ENCODE measurements at regions not wholly inside any gene's neighbourhood (a gene's known extent, or its start where the extent isn't known, plus 50 kb on each side); places are given as distances from the start of the nearest gene placed in this dataset.

- Mint-ChIP-seq H3K27me3 (no peaks in the 10 kb centered on the region), H3K4me1 (no peaks in the 10 kb centered on the region), H3K4me3 (no peak overlapping the region), H3K9me3 (peaks cover 0 to 4% (median 3%) of the 10 kb centered on the region in 3 donors), H3K27ac (no peak overlapping the region), H3K36me3 (no peaks in the 10 kb centered on the region)
- no peak for ATAC-seq (replicated peaks in 1 of 4)
- no peak overlapping the region for H3K27ac ChIP-seq (ENCODE audit: low read length)
- no peaks in the 10 kb centered on the region for H3K4me1 ChIP-seq (ENCODE audit: control insufficient read depth in 1 of 2, extremely low read depth in 1 of 2, insufficient read depth in 2 of 2, low read length in 2 of 2)
- peaks cover 0 to 9% of the 10 kb centered on the region in 2 experiments for H3K27me3 ChIP-seq (replicated peaks in 1 of 2; ENCODE audit: control insufficient read depth in 2 of 2, extremely low read depth in 1 of 2, insufficient read depth in 2 of 2, low read length in 1 of 2)
- H3K9me3 ChIP-seq, result no peaks in the 10 kb centered on the region
- H3K4me3 ChIP-seq (ENCODE audit: control insufficient read depth in 1 of 2, extremely low read depth in 1 of 2, low read length in 1 of 2), result no peak overlapping the region
- DNase-seq, result peak in 1 of 35 experiments; percentile 1
- no peaks in the 10 kb centered on the region for H3K36me3 ChIP-seq (ENCODE audit: control insufficient read depth in 2 of 2, extremely low read depth in 1 of 2, insufficient read depth in 1 of 2, low read length in 1 of 2)
- 42% methylated on average over 2 of the region's 7 CpGs for WGBS (ENCODE audit: insufficient coverage)
- ChIA-PET CTCF (no interaction called here), POLR2A (no interaction called here)
Measured at GRCh38 chr5:106876665-106877194, 794.0 kb downstream of the EFNA5 start.

- no peak overlapping the region for H3K4me3 ChIP-seq (ENCODE audit: control insufficient read depth in 1 of 2, extremely low read depth in 1 of 2, low read length in 1 of 2)
- H3K4me1 Mint-ChIP-seq, result no peaks in the 10 kb centered on the region
- peaks cover 0 to 4% (median 3%) of the 10 kb centered on the region in 3 donors for H3K9me3 Mint-ChIP-seq
- CTCF ChIA-PET, result no interaction called here
- no peaks in the 10 kb centered on the region for H3K36me3 ChIP-seq (ENCODE audit: control insufficient read depth in 2 of 2, extremely low read depth in 1 of 2, insufficient read depth in 1 of 2, low read length in 1 of 2)
- POLR2A ChIA-PET, result no interaction called here
- no peaks in the 10 kb centered on the region for H3K36me3 Mint-ChIP-seq
- no peak overlapping the region for H3K27ac ChIP-seq (ENCODE audit: low read length)
- no peak for DNase-seq
- no peak overlapping the region for H3K27ac Mint-ChIP-seq
- ATAC-seq (replicated peaks in 1 of 4), result no peak
- no peaks in the 10 kb centered on the region for H3K9me3 ChIP-seq
- 80% methylated on average over 2 of the region's 6 CpGs for WGBS (ENCODE audit: insufficient coverage)
- H3K27me3 Mint-ChIP-seq, result no peaks in the 10 kb centered on the region
- no peak overlapping the region for H3K4me3 Mint-ChIP-seq
- H3K4me1 ChIP-seq (ENCODE audit: control insufficient read depth in 1 of 2, extremely low read depth in 1 of 2, insufficient read depth in 2 of 2, low read length in 2 of 2), result no peaks in the 10 kb centered on the region
- peaks cover 0 to 9% of the 10 kb centered on the region in 2 experiments for H3K27me3 ChIP-seq (replicated peaks in 1 of 2; ENCODE audit: control insufficient read depth in 2 of 2, extremely low read depth in 1 of 2, insufficient read depth in 2 of 2, low read length in 1 of 2)
Measured at GRCh38 chr5:106876298-106876622, 794.5 kb downstream of the EFNA5 start.

- Histone ChIP-seq H3K36me3 (ENCODE audit: control insufficient read depth in 2 of 2, extremely low read depth in 1 of 2, insufficient read depth in 1 of 2, low read length in 1 of 2) (no peaks in the 10 kb centered on the region), H3K4me1 (ENCODE audit: control insufficient read depth in 1 of 2, extremely low read depth in 1 of 2, insufficient read depth in 2 of 2, low read length in 2 of 2) (no peaks in the 10 kb centered on the region), H3K9me3 (no peaks in the 10 kb centered on the region), H3K27me3 (replicated peaks in 1 of 2; ENCODE audit: control insufficient read depth in 2 of 2, extremely low read depth in 1 of 2, insufficient read depth in 2 of 2, low read length in 1 of 2) (peaks cover 0 to 9% of the 10 kb centered on the region in 2 experiments), H3K4me3 (ENCODE audit: control insufficient read depth in 1 of 2, extremely low read depth in 1 of 2, low read length in 1 of 2) (no peak overlapping the region), H3K27ac (ENCODE audit: low read length) (no peak overlapping the region)
- Mint-ChIP-seq H3K4me3 (no peak overlapping the region), H3K4me1 (no peaks in the 10 kb centered on the region), H3K9me3 (peaks cover 0 to 4% (median 3%) of the 10 kb centered on the region in 3 donors), H3K27me3 (no peaks in the 10 kb centered on the region), H3K36me3 (no peaks in the 10 kb centered on the region), H3K27ac (no peak overlapping the region)
- DNase-seq, result peak in 1 of 35 experiments; percentile 3
- no peak for ATAC-seq (replicated peaks in 1 of 4)
- ChIA-PET CTCF (interaction anchor here in 1 of 2 donors (0.5 kb wide), 1 partner anchor 697 kb away, joined by 3 read pairs; no protein-coding TSS in a partner anchor), POLR2A (no interaction called here)
- WGBS (ENCODE audit: insufficient coverage), result 86% methylated on average over 16 of the region's 21 CpGs
Measured at GRCh38 chr5:106875591-106876297, 795.0 kb downstream of the EFNA5 start.

GRCh38 chr5:106874974-106875373 is 795.8 kb downstream of the EFNA5 start:
- Histone ChIP-seq H3K36me3 (ENCODE audit: control insufficient read depth in 2 of 2, extremely low read depth in 1 of 2, insufficient read depth in 1 of 2, low read length in 1 of 2) (no peaks in the 10 kb centered on the region), H3K27me3 (replicated peaks in 1 of 2; ENCODE audit: control insufficient read depth in 2 of 2, extremely low read depth in 1 of 2, insufficient read depth in 2 of 2, low read length in 1 of 2) (peaks cover 0 to 9% of the 10 kb centered on the region in 2 experiments), H3K4me1 (ENCODE audit: control insufficient read depth in 1 of 2, extremely low read depth in 1 of 2, insufficient read depth in 2 of 2, low read length in 2 of 2) (no peaks in the 10 kb centered on the region), H3K9me3 (no peaks in the 10 kb centered on the region), H3K4me3 (ENCODE audit: control insufficient read depth in 1 of 2, extremely low read depth in 1 of 2, low read length in 1 of 2) (no peak overlapping the region), H3K27ac (ENCODE audit: low read length) (no peak overlapping the region)
- DNase-seq (no peak), ATAC-seq (replicated peaks in 1 of 4) (no peak)
- Mint-ChIP-seq H3K4me3 (no peak overlapping the region), H3K27me3 (no peaks in the 10 kb centered on the region), H3K27ac (no peak overlapping the region), H3K36me3 (no peaks in the 10 kb centered on the region), H3K4me1 (no peaks in the 10 kb centered on the region), H3K9me3 (peaks cover 0 to 4% (median 3%) of the 10 kb centered on the region in 3 donors)
- WGBS (ENCODE audit: insufficient coverage), result 95% methylated on average over 4 of the region's 9 CpGs
- POLR2A ChIA-PET, result no interaction called here
- CTCF ChIA-PET, result interaction anchor here in 1 of 2 donors (0.5 kb wide), 1 partner anchor 697 kb away, joined by 3 read pairs; no protein-coding TSS in a partner anchor

- no peak overlapping the region for H3K27ac Mint-ChIP-seq
- 96% methylated on average over 6 of the region's 7 CpGs for WGBS (ENCODE audit: insufficient coverage)
- CTCF ChIA-PET, result interaction anchor here in 1 of 2 donors (0.5 kb wide), 1 partner anchor 442 kb away, joined by 5 read pairs; no protein-coding TSS in a partner anchor
- Histone ChIP-seq H3K36me3 (ENCODE audit: control insufficient read depth in 2 of 2, extremely low read depth in 1 of 2, insufficient read depth in 1 of 2, low read length in 1 of 2) (no peaks in the 10 kb centered on the region), H3K9me3 (no peaks in the 10 kb centered on the region), H3K27me3 (replicated peaks in 1 of 2; ENCODE audit: control insufficient read depth in 2 of 2, extremely low read depth in 1 of 2, insufficient read depth in 2 of 2, low read length in 1 of 2) (peaks cover 0 to 9% of the 10 kb centered on the region in 2 experiments), H3K27ac (ENCODE audit: low read length) (no peak overlapping the region), H3K4me3 (ENCODE audit: control insufficient read depth in 1 of 2, extremely low read depth in 1 of 2, low read length in 1 of 2) (no peak overlapping the region), H3K4me1 (ENCODE audit: control insufficient read depth in 1 of 2, extremely low read depth in 1 of 2, insufficient read depth in 2 of 2, low read length in 2 of 2) (no peaks in the 10 kb centered on the region)
- no peaks in the 10 kb centered on the region for H3K27me3 Mint-ChIP-seq
- H3K9me3 Mint-ChIP-seq, result peaks cover 0 to 4% (median 3%) of the 10 kb centered on the region in 3 donors
- no peaks in the 10 kb centered on the region for H3K4me1 Mint-ChIP-seq
- no peak overlapping the region for H3K4me3 Mint-ChIP-seq
- ATAC-seq (replicated peaks in 1 of 4) (no peak), DNase-seq (no peak)
- H3K36me3 Mint-ChIP-seq, result no peaks in the 10 kb centered on the region
- POLR2A ChIA-PET, result no interaction called here
Measured at GRCh38 chr5:106874531-106874930, 796.2 kb downstream of the EFNA5 start.

GRCh38 chr5:106873568-106873967 is 797.2 kb downstream of the EFNA5 start:
- WGBS (ENCODE audit: insufficient coverage), result 83% methylated on average over 7 of the region's 12 CpGs
- POLR2A ChIA-PET, result no interaction called here
- no peaks in the 10 kb centered on the region for H3K9me3 ChIP-seq
- Mint-ChIP-seq H3K4me1 (no peaks in the 10 kb centered on the region), H3K4me3 (no peak overlapping the region), H3K27me3 (no peaks in the 10 kb centered on the region), H3K36me3 (no peaks in the 10 kb centered on the region), H3K27ac (no peak overlapping the region), H3K9me3 (peaks cover 0 to 4% (median 3%) of the 10 kb centered on the region in 3 donors)
- H3K4me3 ChIP-seq (ENCODE audit: control insufficient read depth in 1 of 2, extremely low read depth in 1 of 2, low read length in 1 of 2), result no peak overlapping the region
- CTCF ChIA-PET, result no interaction called here
- DNase-seq (no peak), ATAC-seq (replicated peaks in 1 of 4) (no peak)
- H3K36me3 ChIP-seq (ENCODE audit: control insufficient read depth in 2 of 2, extremely low read depth in 1 of 2, insufficient read depth in 1 of 2, low read length in 1 of 2), result no peaks in the 10 kb centered on the region
- no peaks in the 10 kb centered on the region for H3K4me1 ChIP-seq (ENCODE audit: control insufficient read depth in 1 of 2, extremely low read depth in 1 of 2, insufficient read depth in 2 of 2, low read length in 2 of 2)
- H3K27me3 ChIP-seq (replicated peaks in 1 of 2; ENCODE audit: control insufficient read depth in 2 of 2, extremely low read depth in 1 of 2, insufficient read depth in 2 of 2, low read length in 1 of 2), result peaks cover 0 to 9% of the 10 kb centered on the region in 2 experiments
- no peak overlapping the region for H3K27ac ChIP-seq (ENCODE audit: low read length)

Measured in T-cell (primary cell).